Activated CD4-positive, alpha-beta T cell treated with anti-CD3 and anti-CD28 coated beads, Interleukin-2, amount 10 ng/mL, durations not matched to agents 7 days and 5 days (primary cell): ENCODE measurements at regions not wholly inside any gene's neighbourhood (a gene's known extent, or its start where the extent isn't known, plus 50 kb on each side); places are given as distances from the start of the nearest gene placed in this dataset.

Experiments
- CTCF ChIA-PET: fragments of 350-600 bp; sonication (Branson Sonifier 250); formaldehyde crosslinking; loops from one replicate; lab custom pipeline; 2021; ENCODE audit warnings: antibody characterized with exemption; lab: Charles Lee
- POLR2A ChIA-PET: fragments of 350-600 bp; sonication (Branson Sonifier 250); formaldehyde crosslinking; loops from one replicate; lab custom pipeline; 2021; ENCODE audit warnings: antibody characterized with exemption; lab: Charles Lee
- DNase-seq: peaks from one replicate; pipeline ENCODE4 v3.0.0-alpha.2; 2020
- H3K27ac Mint-ChIP-seq: one replicate; pipeline ENCODE4 v1.8.0; 2021; ENCODE audit warnings: mild to moderate bottlenecking, moderate library complexity, mixed read lengths
- H3K27me3 Mint-ChIP-seq: one replicate; pipeline ENCODE4 v1.8.0; 2021; ENCODE audit warnings: mixed read lengths
- H3K36me3 Mint-ChIP-seq: one replicate; pipeline ENCODE4 v1.8.0; 2021; ENCODE audit warnings: low read depth, mixed read lengths
- H3K4me1 Mint-ChIP-seq: one replicate; pipeline ENCODE4 v1.8.0; 2021; ENCODE audit warnings: mixed read lengths
- H3K4me3 Mint-ChIP-seq: one replicate; pipeline ENCODE4 v1.8.0; 2021; ENCODE audit warnings: mild to moderate bottlenecking, moderate library complexity, mixed read lengths
- H3K9me3 Mint-ChIP-seq: one replicate; pipeline ENCODE4 v1.8.0; 2021; ENCODE audit warnings: mixed read lengths

DNA sequence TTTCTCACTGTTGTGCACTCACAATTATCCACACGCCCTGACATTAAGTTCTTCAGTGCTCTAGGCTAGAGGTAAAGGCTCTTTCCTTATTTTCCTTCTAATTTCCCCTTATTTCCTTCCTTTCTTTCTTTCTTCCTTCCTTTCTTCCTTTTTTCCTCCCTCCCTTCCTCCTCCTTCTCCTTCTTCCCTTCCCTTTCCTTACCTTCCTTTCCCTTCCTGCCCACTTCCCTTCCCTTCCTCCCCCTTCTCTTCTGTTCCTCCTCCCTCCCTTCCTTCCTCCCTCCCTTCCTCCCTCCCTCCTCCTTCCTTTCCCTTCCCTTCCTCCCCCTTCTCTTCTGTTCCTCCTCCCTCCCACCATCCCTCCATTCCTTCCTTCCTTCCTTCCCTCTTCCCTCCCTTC, 317.0 kb upstream of the IRX1 start:
- ChIA-PET POLR2A (no interaction called here), CTCF (no interaction called here)
- DNase-seq: no peak
- Mint-ChIP-seq H3K4me3 (no peak overlapping the region), H3K36me3 (no peaks in the 10 kb centered on the region), H3K27ac (no peak overlapping the region), H3K9me3 (peaks cover 11% of the 10 kb centered on the region), H3K27me3 (no peaks in the 10 kb centered on the region), H3K4me1 (no peaks in the 10 kb centered on the region)

- CTCF ChIA-PET: no interaction called here
- no peak for DNase-seq
- H3K27ac Mint-ChIP-seq: no peak overlapping the region
- H3K36me3 Mint-ChIP-seq: no peaks in the 10 kb centered on the region
- H3K27me3 Mint-ChIP-seq: no peaks in the 10 kb centered on the region
- no peak overlapping the region for H3K4me3 Mint-ChIP-seq
- peaks cover 9% of the 10 kb centered on the region for H3K9me3 Mint-ChIP-seq
- POLR2A ChIA-PET: no interaction called here
- H3K4me1 Mint-ChIP-seq: no peaks in the 10 kb centered on the region
Measured at GRCh38 chr5:3277590-3278196, 317.9 kb upstream of the IRX1 start.

- Mint-ChIP-seq H3K9me3 (peaks cover 7% of the 10 kb centered on the region), H3K4me1 (no peaks in the 10 kb centered on the region), H3K4me3 (no peak overlapping the region), H3K36me3 (no peaks in the 10 kb centered on the region), H3K27ac (no peak overlapping the region), H3K27me3 (no peaks in the 10 kb centered on the region)
- no peak for DNase-seq
- CTCF ChIA-PET: interaction anchor here (0.7 kb wide), 1 partner anchor 10 kb away, joined by 3 read pairs; no protein-coding TSS in a partner anchor
- POLR2A ChIA-PET: no interaction called here
Measured at GRCh38 chr5:3276896-3277295, 318.7 kb upstream of the IRX1 start.

DNA sequence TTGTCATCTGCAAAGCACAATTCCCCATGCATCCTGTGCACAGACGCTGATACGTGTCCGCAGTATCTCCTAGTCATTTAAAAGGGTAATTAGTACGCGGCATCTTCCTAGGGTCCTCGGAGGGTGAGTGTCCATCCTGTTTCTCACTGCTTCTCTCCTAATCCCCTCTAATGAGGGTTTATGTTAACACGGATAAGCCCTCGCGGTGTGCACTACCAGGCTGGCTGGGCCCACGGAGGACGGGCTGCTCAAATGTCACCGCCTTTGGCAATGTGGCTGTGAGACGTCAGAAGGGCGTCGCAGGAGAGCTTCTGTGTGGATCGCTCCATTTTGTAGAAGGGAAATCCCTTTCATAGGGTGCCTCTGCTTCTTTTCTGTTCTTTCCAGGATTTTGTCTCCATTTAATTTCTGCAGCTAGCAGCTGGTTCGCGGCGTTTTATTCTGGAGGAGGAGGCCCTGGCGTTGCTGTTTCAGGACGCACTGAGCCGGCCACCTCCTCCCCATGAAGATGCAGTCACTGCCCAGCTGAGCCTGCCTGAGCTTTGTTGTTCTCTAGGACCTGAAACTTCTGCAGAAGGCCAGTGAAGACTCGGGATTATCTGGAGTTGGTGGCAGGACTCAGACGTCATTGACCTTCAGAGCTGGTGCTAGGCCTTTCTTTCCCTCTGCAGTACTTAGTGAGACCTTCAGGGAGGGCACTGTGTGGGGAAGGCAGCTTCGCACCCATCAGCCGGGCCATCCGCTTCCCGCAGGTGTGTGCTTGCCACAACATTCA, 326.1 kb upstream of the IRX1 start:
- Mint-ChIP-seq H3K36me3 (no peaks in the 10 kb centered on the region), H3K27me3 (no peaks in the 10 kb centered on the region), H3K27ac (no peak overlapping the region), H3K4me3 (no peak overlapping the region), H3K9me3 (no peaks in the 10 kb centered on the region), H3K4me1 (no peaks in the 10 kb centered on the region)
- ChIA-PET CTCF (no interaction called here), POLR2A (no interaction called here)
- DNase-seq: no peak

DNA sequence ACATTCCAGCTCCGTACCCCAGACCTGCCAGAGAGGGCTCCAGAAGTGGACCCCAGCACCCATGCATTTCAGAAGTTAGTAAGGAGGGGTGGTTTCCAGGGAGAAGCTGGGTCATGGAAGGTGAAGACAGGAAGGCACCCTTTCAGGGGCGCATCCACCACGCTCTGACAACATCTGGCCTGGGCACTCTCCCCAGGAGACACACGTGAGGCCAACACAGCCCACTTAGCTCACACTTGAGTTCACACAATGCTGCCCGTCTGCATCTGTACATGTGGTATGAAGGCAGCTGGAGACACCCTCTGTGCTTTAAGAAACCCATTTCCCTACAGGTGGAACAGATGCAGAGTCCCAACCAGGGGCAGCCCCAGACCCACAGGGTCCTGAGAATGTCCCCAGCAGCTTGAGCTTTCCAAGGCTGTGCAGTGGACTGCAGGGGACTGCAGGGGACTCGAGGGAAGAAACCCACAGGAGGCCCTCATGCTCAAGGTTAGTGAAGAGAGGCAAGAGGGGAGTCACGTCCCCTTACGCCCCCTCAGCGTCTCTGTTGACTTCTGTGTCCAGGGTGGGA, 326.8 kb upstream of the IRX1 start:
- Mint-ChIP-seq H3K4me1 (no peaks in the 10 kb centered on the region), H3K9me3 (no peaks in the 10 kb centered on the region), H3K27me3 (no peaks in the 10 kb centered on the region), H3K36me3 (no peaks in the 10 kb centered on the region), H3K27ac (no peak overlapping the region), H3K4me3 (no peak overlapping the region)
- CTCF ChIA-PET: no interaction called here
- DNase-seq: no peak
- POLR2A ChIA-PET: no interaction called here

DNA sequence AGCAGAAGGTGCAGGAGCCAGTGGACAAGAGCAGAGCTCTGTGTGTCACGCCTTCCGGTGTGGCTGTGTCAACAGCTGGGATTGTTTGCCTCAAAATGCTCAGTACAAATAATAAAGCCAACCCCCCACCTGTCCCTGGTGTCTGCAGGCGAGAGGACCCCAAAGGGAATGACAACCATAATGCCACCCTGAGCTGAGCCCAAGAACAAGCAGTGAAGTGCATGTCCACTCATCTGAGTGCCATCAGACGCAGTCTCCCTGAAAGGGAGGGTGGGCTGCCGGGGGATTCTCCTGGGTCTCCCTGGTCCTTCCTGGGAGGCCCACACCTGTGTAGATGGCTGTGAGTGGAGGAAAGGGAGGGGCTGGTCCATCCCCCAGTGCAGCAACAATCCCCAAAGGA, 328.8 kb upstream of the IRX1 start:
- H3K27ac Mint-ChIP-seq: no peak overlapping the region
- no peak for DNase-seq
- ChIA-PET CTCF (no interaction called here), POLR2A (no interaction called here)
- H3K9me3 Mint-ChIP-seq: peaks cover 2% of the 10 kb centered on the region
- no peaks in the 10 kb centered on the region for H3K36me3 Mint-ChIP-seq
- H3K27me3 Mint-ChIP-seq: no peaks in the 10 kb centered on the region
- no peak overlapping the region for H3K4me3 Mint-ChIP-seq
- no peaks in the 10 kb centered on the region for H3K4me1 Mint-ChIP-seq

- no peak overlapping the region for H3K27ac Mint-ChIP-seq
- no peaks in the 10 kb centered on the region for H3K36me3 Mint-ChIP-seq
- peaks cover 5% of the 10 kb centered on the region for H3K9me3 Mint-ChIP-seq
- ChIA-PET CTCF (no interaction called here), POLR2A (no interaction called here)
- no peak overlapping the region for H3K4me3 Mint-ChIP-seq
- H3K4me1 Mint-ChIP-seq: no peaks in the 10 kb centered on the region
- DNase-seq: no peak
- no peaks in the 10 kb centered on the region for H3K27me3 Mint-ChIP-seq
Measured at GRCh38 chr5:3265936-3266335, 329.7 kb upstream of the IRX1 start.

- H3K9me3 Mint-ChIP-seq: peaks cover 5% of the 10 kb centered on the region
- no peak overlapping the region for H3K4me3 Mint-ChIP-seq
- POLR2A ChIA-PET: no interaction called here
- no peak for DNase-seq
- H3K27ac Mint-ChIP-seq: no peak overlapping the region
- no peaks in the 10 kb centered on the region for H3K4me1 Mint-ChIP-seq
- CTCF ChIA-PET: no interaction called here
- no peaks in the 10 kb centered on the region for H3K36me3 Mint-ChIP-seq
- no peaks in the 10 kb centered on the region for H3K27me3 Mint-ChIP-seq
Measured at GRCh38 chr5:3265131-3265885, 330.3 kb upstream of the IRX1 start.

DNA sequence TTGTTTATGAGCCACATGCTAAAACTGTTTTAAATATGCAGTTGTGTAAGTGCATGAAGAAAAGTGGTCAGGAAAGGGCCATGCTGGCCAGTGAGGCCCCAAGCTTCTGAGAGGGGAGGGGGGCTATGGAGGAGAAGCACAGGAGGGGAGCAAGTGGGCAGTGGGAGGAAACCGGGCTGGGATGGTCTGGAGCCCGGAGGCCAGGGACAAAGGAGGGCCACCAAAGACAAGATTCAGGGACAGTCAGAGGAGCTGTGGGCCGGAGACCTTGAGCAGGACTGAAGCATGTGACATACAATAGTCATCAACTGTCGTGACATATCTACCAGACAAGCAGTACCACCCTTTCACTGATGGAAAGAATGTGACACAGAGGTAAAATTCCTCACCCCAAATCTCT, 333.2 kb upstream of the IRX1 start:
- Mint-ChIP-seq H3K27ac (no peak overlapping the region), H3K36me3 (no peaks in the 10 kb centered on the region)
- POLR2A ChIA-PET: no interaction called here

DNA sequence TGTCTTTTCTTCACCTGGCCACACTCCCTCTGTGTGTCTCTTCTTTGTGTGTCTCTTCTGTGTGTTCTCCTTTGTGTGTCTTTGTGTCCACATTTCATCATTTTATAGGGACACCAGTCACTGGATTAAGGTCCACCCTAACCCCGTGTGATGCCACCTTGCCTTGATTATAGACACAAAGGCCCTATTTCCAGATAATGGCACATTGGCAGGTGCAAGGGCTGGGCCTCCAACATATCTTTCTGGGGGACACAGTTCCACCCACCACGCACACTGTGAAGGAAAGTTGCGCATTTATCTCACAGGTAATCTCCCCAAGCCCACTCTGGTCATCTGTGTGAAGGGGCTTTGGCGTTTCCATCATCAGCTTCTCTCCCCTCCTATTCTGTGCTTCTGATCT, 334.6 kb upstream of the IRX1 start:
- no peaks in the 10 kb centered on the region for H3K4me1 Mint-ChIP-seq
- H3K27me3 Mint-ChIP-seq: no peaks in the 10 kb centered on the region
- POLR2A ChIA-PET: no interaction called here
- no peak for DNase-seq
- no peaks in the 10 kb centered on the region for H3K36me3 Mint-ChIP-seq
- H3K9me3 Mint-ChIP-seq: peaks cover 5% of the 10 kb centered on the region
- H3K4me3 Mint-ChIP-seq: no peak overlapping the region
- CTCF ChIA-PET: no interaction called here
- H3K27ac Mint-ChIP-seq: no peak overlapping the region

More for the DNA sequence above, 333.2 kb upstream of the IRX1 start:
- CTCF ChIA-PET: interaction anchor here (0.6 kb wide), 1 partner anchor 186 kb away, joined by 3 read pairs; no protein-coding TSS in a partner anchor
- peaks cover 5% of the 10 kb centered on the region for H3K9me3 Mint-ChIP-seq
- H3K27me3 Mint-ChIP-seq: no peaks in the 10 kb centered on the region
- DNase-seq: no peak
- H3K4me1 Mint-ChIP-seq: no peaks in the 10 kb centered on the region
- no peak overlapping the region for H3K4me3 Mint-ChIP-seq

GRCh38 chr5:3258050-3258449, 337.6 kb upstream of the IRX1 start:
- Mint-ChIP-seq H3K27me3 (no peaks in the 10 kb centered on the region), H3K9me3 (peaks cover 5% of the 10 kb centered on the region), H3K36me3 (no peaks in the 10 kb centered on the region), H3K27ac (no peak overlapping the region), H3K4me3 (no peak overlapping the region), H3K4me1 (no peaks in the 10 kb centered on the region)
- CTCF ChIA-PET: no interaction called here
- DNase-seq: no peak
- POLR2A ChIA-PET: no interaction called here

DNA sequence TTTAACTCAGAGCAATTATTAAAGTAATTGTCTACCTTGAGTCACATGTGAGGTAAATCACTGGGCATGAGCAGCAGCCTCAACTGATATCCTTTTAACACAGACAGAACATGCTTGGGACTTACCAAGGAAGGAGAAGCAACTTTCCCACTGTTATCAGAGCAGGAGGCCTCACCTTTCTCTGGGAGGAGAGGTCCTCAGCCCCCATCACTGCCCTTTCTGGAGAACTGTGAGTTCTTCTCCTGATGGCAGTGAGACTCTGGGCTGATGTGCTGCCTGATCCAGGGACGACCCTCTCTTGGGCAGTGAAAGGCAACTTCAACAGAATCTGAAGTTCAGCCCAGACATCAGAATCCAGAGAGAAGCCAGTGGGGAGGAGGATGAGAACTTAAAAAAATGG, 343.4 kb upstream of the IRX1 start:
- DNase-seq: no peak
- ChIA-PET CTCF (no interaction called here), POLR2A (no interaction called here)
- H3K4me1 Mint-ChIP-seq: no peaks in the 10 kb centered on the region
- H3K9me3 Mint-ChIP-seq: no peaks in the 10 kb centered on the region
- H3K27me3 Mint-ChIP-seq: no peaks in the 10 kb centered on the region
- no peak overlapping the region for H3K27ac Mint-ChIP-seq
- no peak overlapping the region for H3K4me3 Mint-ChIP-seq
- H3K36me3 Mint-ChIP-seq: no peaks in the 10 kb centered on the region

DNA sequence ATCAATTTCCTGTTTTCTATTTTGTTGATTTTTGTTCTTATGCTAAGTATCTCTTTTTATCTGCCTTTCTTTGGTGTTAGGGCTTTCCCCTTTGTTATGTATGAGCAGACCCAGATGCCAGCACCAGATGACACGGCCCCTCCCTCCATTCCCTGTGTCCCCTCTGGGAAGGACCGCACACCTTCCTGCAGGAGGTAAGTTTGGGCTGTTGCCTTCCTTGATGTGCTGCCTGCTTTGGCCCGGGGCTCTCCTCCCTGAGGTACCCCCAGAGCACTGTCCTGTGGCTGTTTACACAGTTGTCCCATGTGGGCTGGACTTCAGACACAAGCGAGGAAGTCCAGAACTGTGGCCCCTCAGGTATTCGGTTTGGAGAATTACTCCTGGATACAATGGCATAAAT, 343.8 kb upstream of the IRX1 start:
- no peaks in the 10 kb centered on the region for H3K36me3 Mint-ChIP-seq
- H3K27me3 Mint-ChIP-seq: no peaks in the 10 kb centered on the region
- no peaks in the 10 kb centered on the region for H3K4me1 Mint-ChIP-seq
- no peak overlapping the region for H3K4me3 Mint-ChIP-seq
- H3K27ac Mint-ChIP-seq: no peak overlapping the region
- DNase-seq: no peak
- POLR2A ChIA-PET: no interaction called here
- CTCF ChIA-PET: no interaction called here
- H3K9me3 Mint-ChIP-seq: no peaks in the 10 kb centered on the region
